Esophagus muscularis mucosa (tissue), 3 donors: ENCODE measurements at regions not wholly inside any gene's neighbourhood (a gene's known extent, or its start where the extent isn't known, plus 50 kb on each side); places are given as distances from the start of the nearest gene placed in this dataset.

Source experiments
- POLR2AphosphoS5 ChIP-seq, 2 donors: sonication (generic); formaldehyde crosslinking; IDR thresholded peaks; one replicate each; pipeline ENCODE4 v1.6.1; 2017; ENCODE audit warnings: antibody characterized with exemption in 2 of 2
- TF ChIP-seq, protein P1 (sequence below), 3 experiments: fragments of 200-600 bp in 2 of 3; fragments of 450-650 bp in 1 of 3; sonication (generic) in 2 of 3; IDR thresholded peaks; one replicate each; pipeline ENCODE4 v1.5.1; 2017 to 2019; ENCODE audit warnings: antibody characterized with exemption in 3 of 3, mild to moderate bottlenecking in 2 of 3, moderate library complexity in 1 of 3

DNA sequence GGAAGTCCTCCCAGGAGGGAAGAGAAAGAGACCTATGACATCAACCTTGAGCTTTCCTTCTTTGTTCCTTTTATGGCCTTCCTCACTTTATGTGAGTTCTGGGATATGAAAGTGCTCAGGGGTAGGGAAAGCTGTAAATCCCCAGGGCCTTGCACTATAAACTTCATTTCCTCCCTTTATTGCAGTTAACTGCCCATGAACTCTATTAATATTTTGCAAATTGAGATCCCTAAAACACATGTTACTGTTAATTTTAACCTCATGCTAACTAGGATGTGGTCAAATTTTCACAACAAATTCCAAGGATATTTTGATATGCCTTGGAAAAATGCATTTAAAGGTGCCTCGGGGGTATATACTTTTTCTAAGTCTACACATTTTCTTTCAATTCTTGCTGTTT, 359.9 kb downstream of the OSR1 start:
- TF ChIP-seq, protein P1, sequence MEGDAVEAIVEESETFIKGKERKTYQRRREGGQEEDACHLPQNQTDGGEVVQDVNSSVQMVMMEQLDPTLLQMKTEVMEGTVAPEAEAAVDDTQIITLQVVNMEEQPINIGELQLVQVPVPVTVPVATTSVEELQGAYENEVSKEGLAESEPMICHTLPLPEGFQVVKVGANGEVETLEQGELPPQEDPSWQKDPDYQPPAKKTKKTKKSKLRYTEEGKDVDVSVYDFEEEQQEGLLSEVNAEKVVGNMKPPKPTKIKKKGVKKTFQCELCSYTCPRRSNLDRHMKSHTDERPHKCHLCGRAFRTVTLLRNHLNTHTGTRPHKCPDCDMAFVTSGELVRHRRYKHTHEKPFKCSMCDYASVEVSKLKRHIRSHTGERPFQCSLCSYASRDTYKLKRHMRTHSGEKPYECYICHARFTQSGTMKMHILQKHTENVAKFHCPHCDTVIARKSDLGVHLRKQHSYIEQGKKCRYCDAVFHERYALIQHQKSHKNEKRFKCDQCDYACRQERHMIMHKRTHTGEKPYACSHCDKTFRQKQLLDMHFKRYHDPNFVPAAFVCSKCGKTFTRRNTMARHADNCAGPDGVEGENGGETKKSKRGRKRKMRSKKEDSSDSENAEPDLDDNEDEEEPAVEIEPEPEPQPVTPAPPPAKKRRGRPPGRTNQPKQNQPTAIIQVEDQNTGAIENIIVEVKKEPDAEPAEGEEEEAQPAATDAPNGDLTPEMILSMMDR (IDR thresholded peaks at IDR 0.05): no peak
- no peak for TF ChIP-seq POLR2AphosphoS5 (IDR thresholded peaks at IDR 0.05)
